GM21619 (cell line): ENCODE measurements at regions not wholly inside any gene's neighbourhood (a gene's known extent, or its start where the extent isn't known, plus 50 kb on each side); places are given as distances from the start of the nearest gene placed in this dataset.
"Not testable (repeated sequence)": the region's sequence is repeated elsewhere in the genome, so short reads cannot be mapped to it uniquely, and the experiment has no call there.

ENCODE experiments used
- ATAC-seq: cut with Tn5 transposase; IDR thresholded peaks from one replicate; pipeline ENCODE4 v1.9.1; 2021; ENCODE audit not compliant: unreplicated experiment

- no peak for ATAC-seq
Observed at GRCh38 chr4:84145176-84145575, 353.9 kb downstream of the NKX6-1 start.

- ATAC-seq, result not testable (repeated sequence)
Observed at GRCh38 chr4:84126911-84127310, 372.2 kb downstream of the NKX6-1 start.

- no peak for ATAC-seq
Observed at GRCh38 chr4:84126061-84126787, 372.9 kb downstream of the NKX6-1 start.

- no peak for ATAC-seq
Observed at GRCh38 chr4:84110040-84110439, 389.1 kb downstream of the NKX6-1 start.

GRCh38 chr4:84101653-84102625 is 397.2 kb downstream of the NKX6-1 start:
- not testable (repeated sequence) for ATAC-seq

GRCh38 chr4:84100071-84100470 is 399.0 kb downstream of the NKX6-1 start:
- ATAC-seq, result no peak

- no peak for ATAC-seq
Observed at GRCh38 chr4:84099599-84099998, 399.5 kb downstream of the NKX6-1 start.

GRCh38 chr4:84091266-84091665 is 407.8 kb downstream of the NKX6-1 start:
- ATAC-seq, result no peak

GRCh38 chr4:84089652-84090437 is 409.2 kb downstream of the NKX6-1 start:
- no peak for ATAC-seq

GRCh38 chr4:84085986-84086385 is 413.1 kb downstream of the NKX6-1 start:
- no peak for ATAC-seq

GRCh38 chr4:84070289-84070688 is 428.8 kb downstream of the NKX6-1 start:
- ATAC-seq, result no peak

GRCh38 chr4:84063619-84064018 is 435.5 kb downstream of the NKX6-1 start:
- ATAC-seq, result no peak

- ATAC-seq, result no peak
Observed at GRCh38 chr4:84058201-84058600, 440.9 kb downstream of the NKX6-1 start.

GRCh38 chr4:84051639-84052038 is 447.5 kb downstream of the NKX6-1 start:
- no peak for ATAC-seq

GRCh38 chr4:84051089-84051488 is 448.0 kb downstream of the NKX6-1 start:
- ATAC-seq, result no peak

GRCh38 chr4:84050015-84050414 is 449.1 kb downstream of the NKX6-1 start:
- ATAC-seq, result no peak

GRCh38 chr4:84046551-84046950 is 452.5 kb downstream of the NKX6-1 start:
- no peak for ATAC-seq

GRCh38 chr4:84041426-84041825 is 457.7 kb downstream of the NKX6-1 start:
- ATAC-seq, result no peak

GRCh38 chr4:84035568-84035967 is 463.5 kb downstream of the NKX6-1 start:
- no peak for ATAC-seq

GRCh38 chr4:84032372-84032771 is 466.7 kb downstream of the NKX6-1 start:
- peak; percentile 79 for ATAC-seq

GRCh38 chr4:84031401-84031800 is 467.7 kb downstream of the NKX6-1 start:
- ATAC-seq, result peak; percentile 47
